Immature natural killer cell (primary cell): ENCODE measurements at regions not wholly inside any gene's neighbourhood (a gene's known extent, or its start where the extent isn't known, plus 50 kb on each side); places are given as distances from the start of the nearest gene placed in this dataset.

Source experiments
- DNase-seq, 3 donors: peaks; one replicate each; pipeline ENCODE4 v3.0.0; 2022; ENCODE audit warnings: mixed read lengths in 1 of 3
- H3K27ac Mint-ChIP-seq, 6 donors: one replicate each; pipeline ENCODE4 v1.8.0; 2020; ENCODE audit warnings: mixed read lengths in 6 of 6, mild to moderate bottlenecking in 5 of 6, inconsistent platforms in 4 of 6, moderate library complexity in 3 of 6
- H3K27me3 Mint-ChIP-seq, 3 donors: one replicate each; pipeline ENCODE4 v1.8.0; 2020 to 2021; ENCODE audit warnings: low read depth in 3 of 3, mild to moderate bottlenecking in 3 of 3, mixed read lengths in 3 of 3, moderate library complexity in 3 of 3, inconsistent platforms in 1 of 3
- H3K36me3 Mint-ChIP-seq, 3 donors: one replicate each; pipeline ENCODE4 v1.8.0; 2020; ENCODE audit warnings: mixed read lengths in 3 of 3, inconsistent platforms in 2 of 3, mild to moderate bottlenecking in 2 of 3
- H3K4me1 Mint-ChIP-seq, 2 donors: one replicate each; pipeline ENCODE4 v1.8.0; 2020; ENCODE audit warnings: inconsistent platforms in 2 of 2, mild to moderate bottlenecking in 2 of 2, mixed read lengths in 2 of 2, moderate library complexity in 1 of 2
- H3K4me3 Mint-ChIP-seq, 5 donors: one replicate each; pipeline ENCODE4 v1.8.0; 2020; ENCODE audit warnings: mild to moderate bottlenecking in 5 of 5, mixed read lengths in 5 of 5, inconsistent platforms in 3 of 5, moderate library complexity in 3 of 5
- H3K9me3 Mint-ChIP-seq, 6 donors: one replicate each; pipeline ENCODE4 v1.8.0; 2020; ENCODE audit warnings: mild to moderate bottlenecking in 6 of 6, mixed read lengths in 6 of 6, inconsistent platforms in 4 of 6, moderate library complexity in 3 of 6

DNA sequence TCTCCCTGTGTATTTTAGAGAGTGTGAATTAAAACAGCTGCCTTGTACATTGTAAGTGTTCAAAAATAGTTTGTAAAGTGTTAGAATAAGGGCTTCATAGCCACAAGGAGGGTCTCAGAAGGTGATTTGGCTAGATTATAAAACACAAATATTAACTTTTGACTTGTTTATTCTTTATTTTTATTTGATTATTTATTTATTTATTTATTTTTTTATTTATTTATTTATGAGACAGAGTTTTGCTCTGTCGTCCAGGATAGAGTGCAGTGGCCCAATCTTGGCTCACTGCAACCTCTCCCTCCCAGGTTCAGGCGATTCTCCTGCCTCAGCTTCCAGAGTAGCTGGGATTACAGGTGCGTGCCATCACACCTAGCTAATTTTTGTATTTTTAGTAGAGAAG is 111.5 kb upstream of the RBFOX1 start:
- Mint-ChIP-seq H3K27ac (no peak overlapping the region), H3K9me3 (peaks cover 0 to 53% (median 7%) of the 10 kb centered on the region in 6 donors)
- DNase-seq, result no peak

DNA sequence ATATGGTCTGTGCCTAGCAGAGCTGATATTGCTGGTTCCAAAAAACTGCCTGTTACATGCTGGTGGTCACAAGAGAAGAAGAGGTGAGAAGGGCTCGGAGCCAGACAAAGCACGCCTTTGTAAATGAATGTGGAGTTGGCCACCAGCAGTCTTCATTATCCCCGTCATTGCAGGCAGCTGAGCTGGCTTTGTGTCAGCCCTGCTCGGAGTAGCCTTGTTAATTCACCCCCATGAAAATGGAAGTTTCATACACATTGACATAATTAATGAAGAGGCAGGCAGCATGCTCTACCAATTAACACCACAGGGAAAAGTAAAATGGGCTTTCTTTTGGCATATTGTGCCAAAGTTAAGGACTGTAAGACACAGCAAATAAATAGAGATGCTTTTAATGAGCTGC is 113.7 kb upstream of the RBFOX1 start:
- DNase-seq, result no peak
- Mint-ChIP-seq H3K4me3 (no peak overlapping the region), H3K27me3 (peaks cover 0 to 6% (median 0%) of the 10 kb centered on the region in 3 donors), H3K4me1 (no peaks in the 10 kb centered on the region), H3K9me3 (peaks cover 2 to 51% (median 8%) of the 10 kb centered on the region in 6 donors), H3K36me3 (peaks cover 0 to 4% (median 0%) of the 10 kb centered on the region in 3 donors), H3K27ac (no peak overlapping the region)

More for the DNA sequence above, 111.5 kb upstream of the RBFOX1 start:
- no peak overlapping the region for H3K4me3 Mint-ChIP-seq
- H3K4me1 Mint-ChIP-seq, result no peaks in the 10 kb centered on the region
- peaks cover 0 to 4% (median 0%) of the 10 kb centered on the region in 3 donors for H3K36me3 Mint-ChIP-seq
- H3K27me3 Mint-ChIP-seq, result no peaks in the 10 kb centered on the region

DNA sequence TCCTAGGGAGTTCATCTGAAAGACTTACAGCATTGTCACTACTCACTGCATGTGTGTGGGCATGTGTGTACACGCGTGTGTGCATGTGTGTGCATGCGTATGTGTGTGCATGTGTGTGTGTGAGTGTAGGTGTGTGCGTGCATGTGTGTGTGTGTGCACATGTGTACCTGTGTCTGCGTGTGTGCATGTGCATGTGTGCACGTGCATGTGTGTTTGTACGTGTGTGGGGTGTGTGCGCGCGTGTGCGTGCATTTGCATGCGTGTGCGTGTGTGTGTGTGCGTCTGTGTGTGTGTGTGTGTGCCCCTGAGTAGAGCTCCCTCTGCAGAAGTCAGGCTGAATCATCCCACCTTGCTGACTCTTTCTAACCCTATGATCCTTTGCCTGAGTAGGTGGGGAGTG is 114.8 kb upstream of the RBFOX1 start:
- H3K4me1 Mint-ChIP-seq, result no peaks in the 10 kb centered on the region
- H3K36me3 Mint-ChIP-seq, result peaks cover 0 to 4% (median 0%) of the 10 kb centered on the region in 3 donors
- H3K4me3 Mint-ChIP-seq, result no peak overlapping the region
- H3K27me3 Mint-ChIP-seq, result peaks cover 0 to 6% (median 0%) of the 10 kb centered on the region in 3 donors
- no peak overlapping the region for H3K27ac Mint-ChIP-seq
- peaks cover 2 to 51% (median 9%) of the 10 kb centered on the region in 6 donors for H3K9me3 Mint-ChIP-seq
- no peak for DNase-seq

DNA sequence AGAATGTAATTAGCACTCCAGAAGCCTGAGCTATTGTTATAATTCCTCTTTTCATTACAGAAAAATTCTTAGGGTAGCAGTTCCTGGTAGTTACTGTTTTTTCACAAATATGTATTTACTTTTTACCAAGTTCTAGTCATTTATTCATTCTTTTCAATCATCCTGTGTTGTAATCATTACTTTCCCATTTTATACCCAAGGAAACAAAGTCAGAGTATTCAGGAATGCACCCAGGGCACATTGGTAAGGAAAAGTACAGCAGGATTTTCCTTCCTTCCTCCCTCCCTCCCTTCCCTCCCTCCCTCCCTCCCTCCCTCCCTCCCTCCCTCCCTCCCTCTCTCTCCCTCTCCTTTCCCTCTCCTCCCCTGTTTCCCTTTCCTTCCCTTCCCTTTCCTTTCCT is 115.9 kb upstream of the RBFOX1 start:
- Mint-ChIP-seq H3K4me3 (no peak overlapping the region), H3K27me3 (peaks cover 0 to 6% (median 0%) of the 10 kb centered on the region in 3 donors), H3K36me3 (peaks cover 0 to 4% (median 0%) of the 10 kb centered on the region in 3 donors), H3K27ac (no peak overlapping the region), H3K4me1 (no peaks in the 10 kb centered on the region), H3K9me3 (peaks cover 2 to 51% (median 9%) of the 10 kb centered on the region in 6 donors)
- no peak for DNase-seq

DNA sequence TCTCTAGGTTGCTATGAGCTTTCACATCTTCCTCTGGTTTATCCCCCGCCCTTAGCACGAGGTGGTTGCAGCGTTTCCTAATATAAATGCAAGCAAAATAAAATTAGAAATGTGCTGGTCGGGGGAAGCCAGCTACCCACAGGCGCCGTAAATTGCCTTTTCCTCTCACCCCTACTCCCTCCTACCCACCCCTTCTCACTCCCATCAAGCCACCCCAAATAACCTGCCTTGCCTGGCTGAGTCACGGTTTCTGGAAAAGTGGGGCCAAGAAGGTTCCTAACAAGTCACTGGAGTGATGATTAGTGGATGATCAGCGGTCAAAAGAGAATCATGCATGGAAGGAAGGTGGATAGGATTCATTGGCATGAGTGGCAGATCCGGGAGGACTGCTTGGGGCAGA is 120.9 kb upstream of the RBFOX1 start:
- Mint-ChIP-seq H3K27ac (no peak overlapping the region), H3K9me3 (peaks cover 2 to 22% (median 4%) of the 10 kb centered on the region in 6 donors), H3K27me3 (peaks cover 0 to 6% (median 3%) of the 10 kb centered on the region in 3 donors), H3K36me3 (no peaks in the 10 kb centered on the region), H3K4me1 (no peaks in the 10 kb centered on the region), H3K4me3 (no peak overlapping the region)
- no peak for DNase-seq

DNA sequence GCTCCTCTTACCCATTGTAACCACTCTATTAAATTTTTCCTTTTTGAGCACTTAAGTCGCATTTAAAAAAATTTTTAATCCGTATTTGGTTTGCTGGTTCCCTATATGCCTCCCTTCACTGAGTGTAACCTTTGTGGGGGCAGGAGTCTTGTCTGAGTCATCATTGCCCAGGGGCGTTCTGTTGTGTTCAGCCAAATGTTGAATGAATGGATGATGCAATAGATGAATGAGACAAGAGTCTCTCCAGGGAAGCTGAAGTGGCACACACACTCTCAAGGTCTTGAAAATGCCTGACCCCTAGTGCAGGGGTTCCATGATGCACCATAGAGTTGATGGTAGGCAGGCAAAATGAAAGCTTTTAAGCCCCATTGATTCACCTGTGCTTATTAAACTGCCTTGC is 123.0 kb upstream of the RBFOX1 start:
- Mint-ChIP-seq H3K36me3 (no peaks in the 10 kb centered on the region), H3K27ac (no peak overlapping the region)
- no peak for DNase-seq

DNA sequence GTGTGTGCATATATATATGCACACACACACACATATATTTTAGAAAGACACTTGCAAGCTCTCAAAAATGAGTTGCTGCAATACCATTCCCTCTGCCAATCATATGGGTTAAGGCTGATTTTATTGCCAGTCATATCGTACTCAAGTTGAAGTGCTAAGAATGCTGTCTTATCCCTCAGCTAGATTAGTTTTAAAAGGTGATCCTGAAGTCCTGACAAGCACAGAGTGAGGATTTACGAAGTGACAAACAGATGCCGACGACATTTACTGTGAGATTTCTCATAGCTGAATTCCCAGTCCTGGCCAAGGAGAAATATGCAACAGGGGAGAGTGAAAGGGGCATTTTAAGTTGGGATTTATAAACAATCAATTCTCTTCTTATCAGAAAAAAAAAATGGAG is 126.2 kb upstream of the RBFOX1 start:
- H3K4me3 Mint-ChIP-seq, result no peak overlapping the region
- H3K4me1 Mint-ChIP-seq, result no peaks in the 10 kb centered on the region
- peaks cover 2 to 7% (median 3%) of the 10 kb centered on the region in 3 donors for H3K27me3 Mint-ChIP-seq
- H3K36me3 Mint-ChIP-seq, result no peaks in the 10 kb centered on the region
- no peak overlapping the region for H3K27ac Mint-ChIP-seq
- peaks cover 0 to 28% (median 7%) of the 10 kb centered on the region in 6 donors for H3K9me3 Mint-ChIP-seq
- no peak for DNase-seq

More for the DNA sequence above, 123.0 kb upstream of the RBFOX1 start:
- no peak overlapping the region for H3K4me3 Mint-ChIP-seq
- no peaks in the 10 kb centered on the region for H3K4me1 Mint-ChIP-seq
- H3K27me3 Mint-ChIP-seq, result peaks cover 0 to 6% (median 5%) of the 10 kb centered on the region in 3 donors
- peaks cover 2 to 19% (median 4%) of the 10 kb centered on the region in 6 donors for H3K9me3 Mint-ChIP-seq

DNA sequence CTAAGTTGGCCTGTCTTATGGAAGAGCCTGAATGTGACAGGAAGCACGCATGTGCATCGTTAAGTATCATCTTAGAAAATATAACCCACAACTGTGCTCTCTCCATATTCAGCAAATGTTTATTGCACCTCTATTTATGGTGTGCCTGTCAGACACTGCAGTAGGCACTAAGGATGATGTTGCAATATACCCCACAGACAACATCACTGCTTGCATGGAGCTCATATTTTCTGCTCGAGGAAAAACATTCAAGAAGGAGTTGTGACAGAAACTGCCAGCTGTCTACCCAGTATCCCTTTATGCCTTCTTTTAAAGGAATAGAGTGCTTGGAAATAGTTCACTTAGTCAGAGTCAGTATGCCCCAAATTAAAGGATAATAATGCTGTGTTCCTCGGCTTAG is 132.3 kb upstream of the RBFOX1 start:
- DNase-seq, result no peak
- Mint-ChIP-seq H3K4me3 (no peak overlapping the region), H3K27ac (no peak overlapping the region), H3K4me1 (no peaks in the 10 kb centered on the region), H3K27me3 (peaks cover 2 to 7% (median 3%) of the 10 kb centered on the region in 3 donors), H3K36me3 (no peaks in the 10 kb centered on the region), H3K9me3 (peaks cover 2 to 45% (median 11%) of the 10 kb centered on the region in 6 donors)

DNA sequence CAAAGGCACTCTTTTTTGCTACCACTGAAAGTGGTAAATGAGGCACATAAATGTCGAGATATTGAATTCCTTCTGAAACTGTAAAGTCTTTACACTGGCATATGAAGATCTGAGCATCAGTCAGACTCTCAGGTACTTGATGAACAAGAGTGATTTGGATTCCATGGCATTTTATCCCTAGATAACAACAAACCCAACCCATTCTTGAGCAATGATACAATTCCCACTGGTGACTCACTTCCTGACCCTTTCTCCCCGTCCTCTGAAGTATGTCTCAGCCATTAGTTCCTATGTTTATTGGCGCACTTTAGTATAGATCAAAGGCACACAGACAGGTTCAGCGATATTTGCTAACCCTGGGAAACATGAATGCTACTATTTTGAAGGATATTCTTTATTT is 147.0 kb upstream of the RBFOX1 start:
- Mint-ChIP-seq H3K27ac (no peak overlapping the region), H3K4me1 (no peaks in the 10 kb centered on the region), H3K4me3 (no peak overlapping the region), H3K27me3 (no peaks in the 10 kb centered on the region), H3K9me3 (peaks cover 4 to 33% (median 11%) of the 10 kb centered on the region in 6 donors), H3K36me3 (no peaks in the 10 kb centered on the region)
- DNase-seq, result no peak

DNA sequence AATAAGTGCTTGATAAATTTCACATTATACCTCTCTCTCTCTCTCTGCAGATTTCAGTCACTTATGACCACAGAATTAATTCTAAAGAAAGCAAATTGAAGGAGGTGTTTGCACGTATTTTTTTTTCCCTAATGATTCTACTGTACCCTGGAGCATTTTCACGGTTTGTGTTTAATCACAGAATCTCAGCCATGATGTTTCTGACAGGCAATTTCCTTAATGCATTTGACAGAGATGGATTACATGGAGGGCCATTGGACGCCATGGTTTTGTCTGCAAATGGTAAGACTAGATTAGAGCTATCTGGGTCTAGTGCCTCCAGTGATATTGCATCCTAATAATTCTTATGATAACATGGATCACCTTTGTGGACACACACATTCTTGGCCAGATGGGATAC is 147.5 kb upstream of the RBFOX1 start:
- H3K27me3 Mint-ChIP-seq, result no peaks in the 10 kb centered on the region
- H3K27ac Mint-ChIP-seq, result no peak overlapping the region
- no peaks in the 10 kb centered on the region for H3K4me1 Mint-ChIP-seq
- H3K4me3 Mint-ChIP-seq, result no peak overlapping the region
- peaks cover 4 to 33% (median 11%) of the 10 kb centered on the region in 6 donors for H3K9me3 Mint-ChIP-seq
- no peak for DNase-seq
- H3K36me3 Mint-ChIP-seq, result no peaks in the 10 kb centered on the region

DNA sequence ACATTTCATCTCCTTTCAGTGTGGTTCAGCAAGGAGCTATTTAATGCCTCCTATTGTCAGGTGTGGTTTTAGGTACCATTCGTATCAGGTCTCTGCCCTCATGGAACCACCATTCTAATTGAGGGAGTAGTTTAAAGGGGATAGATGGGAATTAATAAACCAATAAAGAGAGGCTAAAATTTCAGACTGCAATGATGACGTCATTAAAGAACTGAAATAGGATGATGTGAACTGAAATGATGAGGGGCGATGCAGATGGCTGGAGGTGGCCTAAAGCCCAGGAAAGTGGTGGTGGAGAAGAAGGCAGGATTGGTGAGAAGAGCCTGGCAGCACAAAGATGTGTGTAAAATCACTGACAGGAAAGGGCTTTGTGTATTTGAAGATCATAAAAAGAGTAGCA is 148.9 kb upstream of the RBFOX1 start:
- Mint-ChIP-seq H3K27me3 (peaks cover 0 to 2% (median 0%) of the 10 kb centered on the region in 3 donors), H3K27ac (no peak overlapping the region), H3K4me1 (no peaks in the 10 kb centered on the region), H3K4me3 (no peak overlapping the region), H3K9me3 (peaks cover 0 to 33% (median 10%) of the 10 kb centered on the region in 6 donors), H3K36me3 (no peaks in the 10 kb centered on the region)
- DNase-seq, result no peak

DNA sequence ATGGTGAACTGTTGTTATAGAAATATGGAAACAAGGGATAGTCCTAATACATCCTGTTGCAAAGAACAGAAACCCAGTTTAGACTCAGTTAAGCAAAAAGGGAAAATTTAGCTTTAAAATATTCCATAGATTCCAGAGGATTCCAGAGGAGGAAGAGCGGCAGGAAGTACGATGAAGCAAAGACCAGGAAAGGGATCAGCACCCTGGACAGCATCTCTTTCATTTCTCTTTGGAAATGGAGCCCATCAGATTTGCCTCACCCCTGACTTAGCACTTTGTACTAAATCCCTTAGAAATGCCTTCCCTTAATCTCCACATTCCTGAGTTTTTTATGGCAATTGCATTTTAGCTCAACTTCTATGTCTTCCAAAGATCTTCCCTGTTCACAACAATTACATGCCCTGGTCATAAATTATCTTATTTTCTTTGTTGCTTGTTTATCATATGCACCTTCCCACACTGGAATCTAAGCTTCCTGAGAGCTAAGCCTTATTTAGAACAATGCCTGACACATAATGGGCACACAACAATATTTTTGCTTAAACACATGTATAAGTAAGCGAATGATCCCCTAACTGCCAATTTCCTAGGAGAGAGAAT is 150.0 kb upstream of the RBFOX1 start:
- Mint-ChIP-seq H3K4me1 (no peaks in the 10 kb centered on the region), H3K36me3 (no peaks in the 10 kb centered on the region), H3K27me3 (peaks cover 0 to 2% (median 0%) of the 10 kb centered on the region in 3 donors), H3K27ac (no peak overlapping the region), H3K4me3 (no peak overlapping the region), H3K9me3 (peaks cover 0 to 32% (median 9%) of the 10 kb centered on the region in 6 donors)
- DNase-seq, result no peak

DNA sequence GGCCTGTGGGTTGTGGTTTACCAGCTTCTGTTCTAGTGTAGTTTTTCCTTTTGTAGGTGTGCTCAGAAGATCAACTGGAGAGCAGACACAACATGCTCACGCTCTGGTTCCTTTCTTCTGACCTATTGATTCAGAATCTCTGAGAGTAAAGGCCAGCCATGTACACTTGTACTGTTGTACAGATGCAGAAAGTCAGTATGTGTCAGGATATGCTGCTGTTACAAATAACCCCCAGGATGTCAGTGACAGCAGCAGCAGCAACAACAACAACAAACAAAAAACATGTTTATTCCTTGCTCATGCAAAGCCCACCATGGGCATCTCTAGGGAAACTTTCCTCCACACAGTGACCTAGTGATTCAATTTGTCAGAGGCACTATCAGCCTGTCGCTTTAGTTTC is 154.8 kb upstream of the RBFOX1 start:
- Mint-ChIP-seq H3K4me1 (no peaks in the 10 kb centered on the region), H3K27me3 (peaks cover 0 to 3% (median 2%) of the 10 kb centered on the region in 3 donors), H3K4me3 (no peak overlapping the region), H3K9me3 (peaks cover 3 to 40% (median 8%) of the 10 kb centered on the region in 6 donors), H3K36me3 (no peaks in the 10 kb centered on the region), H3K27ac (no peak overlapping the region)
- DNase-seq, result no peak

DNA sequence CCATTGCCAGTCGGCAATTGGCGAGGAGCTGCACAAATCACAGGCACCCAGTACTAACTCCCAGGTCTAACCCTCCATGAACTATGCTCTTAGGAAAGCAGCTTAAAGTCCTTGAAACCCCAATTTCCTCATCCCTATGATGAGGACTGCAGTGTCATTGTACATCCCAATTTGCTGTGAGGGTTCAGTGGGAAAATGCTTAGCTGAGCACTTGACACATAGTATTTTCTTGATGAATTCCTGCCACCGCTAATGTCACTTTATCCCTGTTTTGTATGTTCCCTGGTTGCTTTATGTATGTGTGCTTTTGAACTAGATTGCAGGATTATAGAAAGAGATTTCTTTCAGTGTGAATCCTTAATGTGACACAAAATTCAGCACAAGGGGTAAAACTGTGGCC is 161.5 kb upstream of the RBFOX1 start:
- H3K27me3 Mint-ChIP-seq, result peaks cover 0 to 2% (median 0%) of the 10 kb centered on the region in 3 donors

DNA sequence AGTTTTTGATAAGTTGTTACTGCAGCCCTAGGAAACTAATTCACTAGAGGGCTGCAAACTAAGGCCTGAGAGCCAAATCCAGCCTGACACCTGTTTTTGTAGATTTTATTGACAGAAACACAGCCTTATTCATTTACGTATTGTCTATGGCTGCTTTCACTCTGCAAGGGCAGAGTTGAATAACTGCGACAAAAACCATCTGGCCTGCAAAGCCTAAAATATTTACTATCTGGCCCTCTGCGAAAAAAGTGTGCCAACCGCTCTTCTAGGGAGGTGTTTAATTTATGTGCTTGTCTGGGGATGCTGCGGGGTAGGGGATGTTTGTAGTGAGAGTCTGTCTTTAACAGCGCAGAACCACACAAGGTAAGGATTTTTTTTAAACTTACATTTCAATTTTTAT is 165.0 kb upstream of the RBFOX1 start:
- Mint-ChIP-seq H3K27me3 (no peaks in the 10 kb centered on the region), H3K4me1 (no peaks in the 10 kb centered on the region), H3K9me3 (peaks cover 3 to 40% (median 10%) of the 10 kb centered on the region in 6 donors), H3K4me3 (no peak overlapping the region), H3K36me3 (no peaks in the 10 kb centered on the region), H3K27ac (no peak overlapping the region)
- no peak for DNase-seq

More for the DNA sequence above, 161.5 kb upstream of the RBFOX1 start:
- H3K4me1 Mint-ChIP-seq, result no peaks in the 10 kb centered on the region
- H3K9me3 Mint-ChIP-seq, result peaks cover 0 to 27% (median 11%) of the 10 kb centered on the region in 6 donors
- H3K36me3 Mint-ChIP-seq, result no peaks in the 10 kb centered on the region
- no peak for DNase-seq
- H3K27ac Mint-ChIP-seq, result no peak overlapping the region
- no peak overlapping the region for H3K4me3 Mint-ChIP-seq
